B cell (primary cell): ENCODE measurements at regions not wholly inside any gene's neighbourhood (a gene's known extent, or its start where the extent isn't known, plus 50 kb on each side); places are given as distances from the start of the nearest gene placed in this dataset.

ENCODE experiments used
- ATAC-seq: fragments of 200-7000 bp; cut with Tn5 transposase; one replicate; pipeline ENCODE4 v1.10.0; 2021; ENCODE audit warnings: low read depth, mild to moderate bottlenecking, moderate number of reproducible peaks, moderate library complexity
- CTCF ChIA-PET: fragments of 350-600 bp; sonication (Branson Sonifier 250); formaldehyde crosslinking; loops from one replicate; lab custom pipeline; 2021; ENCODE audit warnings: antibody characterized with exemption, inconsistent platforms; lab: Charles Lee
- POLR2A ChIA-PET: fragments of 350-600 bp; sonication (Branson Sonifier 250); formaldehyde crosslinking; loops from one replicate; lab custom pipeline; 2021; ENCODE audit warnings: antibody characterized with exemption; lab: Charles Lee
- DNase-seq: peaks from one replicate; pipeline ENCODE4 v3.0.0; 2013
- H2AFZ ChIP-seq: 2 replicates; pipeline ENCODE4 v1.6.1; 2012; ENCODE audit warnings: mild to moderate bottlenecking, low read depth, low read length; ENCODE audit not compliant: insufficient read depth, poor library complexity, severe bottlenecking
- H3K27ac ChIP-seq, 2 donors: 1 replicate in 1 of 2; 2 replicates in 1 of 2; pipeline ENCODE4 v1.5.1; 2012 to 2013; ENCODE audit warnings: low read length in 2 of 2, mild to moderate bottlenecking in 2 of 2, moderate library complexity in 1 of 2
- H3K27me3 ChIP-seq, 4 experiments: fragments of 200-600 bp in 1 of 4; sonication (generic) in 1 of 4; replicated peaks in 1 of 4; 1 replicate in 2 of 4; 2 replicates in 2 of 4; pipeline versions ENCODE4 v1.6.1 to v1.7.0; 2013 to 2016; ENCODE audit warnings: low read length in 3 of 4, mild to moderate bottlenecking in 2 of 4, mixed read lengths in 1 of 4, moderate library complexity in 1 of 4; ENCODE audit not compliant: insufficient read depth in 4 of 4, control insufficient read depth in 3 of 4; ENCODE audit errors: control extremely low read depth in 1 of 4
- H3K36me3 ChIP-seq, 2 experiments: replicated peaks in 1 of 2; 1 replicate in 1 of 2; 2 replicates in 1 of 2; pipeline versions ENCODE4 v1.6.1 to v1.7.1; 2013; ENCODE audit warnings: low read length in 1 of 2; ENCODE audit not compliant: insufficient read depth in 2 of 2, control insufficient read depth in 1 of 2; ENCODE audit errors: control extremely low read depth in 1 of 2, extremely low read depth in 1 of 2
- H3K4me1 ChIP-seq, 2 donors: fragments of 200-600 bp in 1 of 2; sonication (generic) in 1 of 2; 1 replicate in 1 of 2; 2 replicates in 1 of 2; pipeline versions ENCODE4 v1.5.1 to v1.6.1; 2013 to 2017; ENCODE audit warnings: low read length in 2 of 2; ENCODE audit not compliant: control insufficient read depth in 2 of 2, insufficient read depth in 2 of 2
- H3K4me2 ChIP-seq: replicated peaks from 2 replicates; pipeline ENCODE3; 2012; ENCODE audit warnings: mild to moderate bottlenecking, low read depth, low read length; ENCODE audit not compliant: poor library complexity, severe bottlenecking
- H3K4me3 ChIP-seq, 5 experiments: fragments of 200-600 bp in 1 of 5; sonication (generic) in 1 of 5; 1 replicate in 3 of 5; 2 replicates in 2 of 5; pipeline versions ENCODE4 v1.5.1 to v1.7.0; 2011 to 2016; ENCODE audit warnings: low read length in 4 of 5, mild to moderate bottlenecking in 4 of 5, low read depth in 2 of 5, control low read depth in 1 of 5, moderate library complexity in 1 of 5; ENCODE audit not compliant: insufficient read depth in 1 of 5; ENCODE audit errors: control extremely low read depth in 1 of 5, extremely low read depth in 1 of 5
- H3K79me2 ChIP-seq: fragments of 200-600 bp; sonication (generic); one replicate; pipeline ENCODE4 v1.6.0; 2016; ENCODE audit warnings: low read length; ENCODE audit not compliant: control insufficient read depth, insufficient read depth
- H3K9ac ChIP-seq: fragments of 200-600 bp; sonication (generic); 2 replicates; pipeline ENCODE4 v1.6.1; 2017; ENCODE audit warnings: mild to moderate bottlenecking, low read length, moderate library complexity
- H3K9me3 ChIP-seq, 3 donors: one replicate each; pipeline versions ENCODE4 v1.6.1 to v1.7.1; 2013; ENCODE audit warnings: low read length in 2 of 3; ENCODE audit not compliant: control insufficient read depth in 2 of 3, insufficient read depth in 1 of 3; ENCODE audit errors: control extremely low read depth in 1 of 3
- H4K20me1 ChIP-seq: 2 replicates; pipeline ENCODE4 v1.6.0; 2012; ENCODE audit warnings: mild to moderate bottlenecking, low read length; ENCODE audit not compliant: insufficient read depth, control insufficient read depth, poor library complexity, severe bottlenecking
- H3K27ac Mint-ChIP-seq: one replicate; pipeline ENCODE4 v1.8.0; 2021; ENCODE audit warnings: mixed read lengths
- H3K27me3 Mint-ChIP-seq: one replicate; pipeline ENCODE4 v1.8.0; 2021; ENCODE audit warnings: mixed read lengths
- H3K4me1 Mint-ChIP-seq: one replicate; pipeline ENCODE4 v1.8.0; 2021; ENCODE audit warnings: mixed read lengths
- H3K4me3 Mint-ChIP-seq: one replicate; pipeline ENCODE4 v1.8.0; 2021; ENCODE audit warnings: mixed read lengths
- H3K9me3 Mint-ChIP-seq: one replicate; pipeline ENCODE4 v1.8.0; 2022; ENCODE audit warnings: mixed read lengths; ENCODE audit not compliant: insufficient read depth
- EZH2 ChIP-seq: IDR thresholded peaks from 2 replicates; pipeline ENCODE4 v1.6.1; 2012; ENCODE audit warnings: borderline replicate concordance, low read depth, mild to moderate bottlenecking, moderate library complexity, low read length; ENCODE audit not compliant: insufficient read depth, poor library complexity, severe bottlenecking
- WGBS: methylation state at CpG from one replicate; pipeline ENCODE4 v1.1.5; 2013; ENCODE audit warnings: missing lambda C conversion rate; ENCODE audit not compliant: insufficient coverage; 5-methylcytosine and 5-hydroxymethylcytosine counted together
- intact Hi-C: fragments of 100-400 bp; cut with micrococcal nuclease; formaldehyde crosslinking; loops from one replicate; pipeline ENCODE4 v1.10.0; 2022
- TF ChIP-seq, protein P1 (sequence below): fragments of 200-600 bp; IDR thresholded peaks from one replicate; pipeline ENCODE4 v1.8.0; 2022; ENCODE audit warnings: antibody characterized with exemption, mild to moderate bottlenecking

DNA sequence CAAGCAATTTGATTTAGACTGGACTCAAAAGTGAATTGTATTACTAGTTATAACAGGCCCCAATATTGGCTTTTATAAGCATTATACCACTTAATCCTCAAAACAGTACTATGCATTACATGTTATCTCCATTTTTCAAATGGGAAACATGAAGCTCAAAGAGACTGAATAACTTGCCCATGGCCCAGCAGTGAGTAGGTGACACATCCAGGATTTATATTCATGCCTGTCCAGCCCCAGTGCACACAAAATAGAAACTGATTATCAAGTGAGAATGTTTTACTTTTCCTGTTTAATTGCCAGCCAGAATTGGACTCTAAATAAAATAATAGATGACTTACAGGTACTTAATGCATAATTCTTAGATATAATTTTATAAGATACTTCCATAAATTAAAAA lies 82.9 kb downstream of the NIBAN1 start:
- TF ChIP-seq EZH2: no peak
- TF ChIP-seq, protein P1, sequence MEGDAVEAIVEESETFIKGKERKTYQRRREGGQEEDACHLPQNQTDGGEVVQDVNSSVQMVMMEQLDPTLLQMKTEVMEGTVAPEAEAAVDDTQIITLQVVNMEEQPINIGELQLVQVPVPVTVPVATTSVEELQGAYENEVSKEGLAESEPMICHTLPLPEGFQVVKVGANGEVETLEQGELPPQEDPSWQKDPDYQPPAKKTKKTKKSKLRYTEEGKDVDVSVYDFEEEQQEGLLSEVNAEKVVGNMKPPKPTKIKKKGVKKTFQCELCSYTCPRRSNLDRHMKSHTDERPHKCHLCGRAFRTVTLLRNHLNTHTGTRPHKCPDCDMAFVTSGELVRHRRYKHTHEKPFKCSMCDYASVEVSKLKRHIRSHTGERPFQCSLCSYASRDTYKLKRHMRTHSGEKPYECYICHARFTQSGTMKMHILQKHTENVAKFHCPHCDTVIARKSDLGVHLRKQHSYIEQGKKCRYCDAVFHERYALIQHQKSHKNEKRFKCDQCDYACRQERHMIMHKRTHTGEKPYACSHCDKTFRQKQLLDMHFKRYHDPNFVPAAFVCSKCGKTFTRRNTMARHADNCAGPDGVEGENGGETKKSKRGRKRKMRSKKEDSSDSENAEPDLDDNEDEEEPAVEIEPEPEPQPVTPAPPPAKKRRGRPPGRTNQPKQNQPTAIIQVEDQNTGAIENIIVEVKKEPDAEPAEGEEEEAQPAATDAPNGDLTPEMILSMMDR: no peak
- Histone ChIP-seq H4K20me1 (no peaks in the 10 kb centered on the region), H3K79me2 (no peaks in the 10 kb centered on the region), H3K9me3 (no peaks in the 10 kb centered on the region), H3K27me3 (no peaks in the 10 kb centered on the region), H3K4me1 (peaks cover 0 to 3% of the 10 kb centered on the region in 2 donors), H3K36me3 (no peaks in the 10 kb centered on the region), H3K27ac (no peak overlapping the region), H2AFZ (no peak overlapping the region), H3K4me2 (no peak overlapping the region), H3K9ac (no peak overlapping the region), H3K4me3 (no peak overlapping the region)
- H3K27me3 Mint-ChIP-seq: no peaks in the 10 kb centered on the region
- H3K9me3 Mint-ChIP-seq: no peaks in the 10 kb centered on the region
- DNase-seq (no peak), ATAC-seq (no peak)
- no peak overlapping the region for H3K4me3 Mint-ChIP-seq
- H3K4me1 Mint-ChIP-seq: peaks cover 19% of the 10 kb centered on the region
- ChIA-PET CTCF (no interaction called here), POLR2A (no interaction called here)
- intact Hi-C loops: no loop called here
- no peak overlapping the region for H3K27ac Mint-ChIP-seq

DNA sequence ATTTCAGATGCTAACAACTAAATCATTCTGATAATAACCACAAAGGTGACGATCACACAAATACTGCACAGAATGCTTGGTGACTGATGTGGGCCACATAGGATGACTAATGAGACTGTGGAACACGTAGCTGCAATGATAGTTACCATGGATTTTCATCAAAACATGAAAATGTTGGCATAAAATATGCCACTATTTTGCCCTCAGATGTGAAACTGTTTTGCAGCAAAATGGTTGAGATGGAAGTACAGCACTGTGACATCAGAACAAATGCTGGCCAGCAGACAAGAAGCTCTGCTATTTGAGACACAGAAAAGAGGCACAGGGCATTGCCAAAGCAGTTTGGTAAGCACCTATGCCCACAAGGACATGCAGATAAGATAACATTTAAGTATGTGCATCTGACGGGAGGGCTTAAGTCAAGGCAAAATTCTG lies 83.8 kb downstream of the NIBAN1 start:
- no peak for TF ChIP-seq EZH2
- TF ChIP-seq, protein P1: no peak

More for the DNA sequence above, 83.8 kb downstream of the NIBAN1 start:
- no peak overlapping the region for H2AFZ ChIP-seq
- Mint-ChIP-seq H3K4me1 (peaks cover 17% of the 10 kb centered on the region), H3K27me3 (no peaks in the 10 kb centered on the region), H3K4me3 (no peak overlapping the region), H3K9me3 (no peaks in the 10 kb centered on the region), H3K27ac (no peak overlapping the region)
- POLR2A ChIA-PET: no interaction called here
- H3K9ac ChIP-seq: no peak overlapping the region
- no peak for ATAC-seq
- intact Hi-C loops: no loop called here
- CTCF ChIA-PET: no interaction called here
- DNase-seq: no peak
- H3K4me2 ChIP-seq: no peak overlapping the region
- H3K4me1 ChIP-seq: peaks cover 0 to 3% of the 10 kb centered on the region in 2 donors
- H3K4me3 ChIP-seq: no peak overlapping the region
- H3K79me2 ChIP-seq: no peaks in the 10 kb centered on the region
- H3K27ac ChIP-seq: no peak overlapping the region
- no peaks in the 10 kb centered on the region for H3K9me3 ChIP-seq
- no peaks in the 10 kb centered on the region for H4K20me1 ChIP-seq
- no peaks in the 10 kb centered on the region for H3K36me3 ChIP-seq
- H3K27me3 ChIP-seq: no peaks in the 10 kb centered on the region
- WGBS: 59% methylated on average over 2 of the region's 3 CpGs
